ENCODE measurements at regions not wholly inside any gene's neighbourhood (a gene's known extent, or its start where the extent isn't known, plus 50 kb on each side); places are given as distances from the start of the nearest gene placed in this dataset.

DNA sequence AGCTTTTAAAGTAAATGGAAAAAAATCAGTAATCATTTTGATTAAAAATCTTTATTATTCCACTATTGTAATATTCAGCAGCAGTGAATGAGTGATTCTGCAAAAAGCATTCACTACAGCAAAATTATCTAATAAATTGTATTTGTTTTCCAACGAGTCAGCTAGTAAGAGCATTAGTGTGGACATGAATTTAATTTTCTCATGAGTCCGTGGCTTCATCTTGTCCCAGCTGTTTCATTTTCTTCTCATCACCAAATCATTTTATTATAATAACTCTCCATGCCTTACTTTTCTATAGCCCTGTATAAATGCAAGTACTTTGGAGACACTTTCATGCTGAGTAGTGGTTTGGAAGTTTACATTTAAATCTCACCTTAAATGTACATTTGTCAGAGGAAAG lies 66.2 kb downstream of the FANCF start (continued):
- no peak for TF ChIP-seq GTF2F1 (IDR thresholded peaks at IDR 0.05; ENCODE audit: borderline replicate concordance, low read depth, low read length)
- TF ChIP-seq HDAC2 (IDR thresholded peaks at IDR 0.05; ENCODE audit: borderline replicate concordance in 1 of 2, low read depth in 2 of 2, low read length in 2 of 2), result no peak
- no peak for TF ChIP-seq RNF2 (IDR thresholded peaks at IDR 0.05; ENCODE audit: borderline replicate concordance, low read depth, low read length, missing control alignments, poor library complexity, severe bottlenecking)

Data from H1 (cell line).